HEK293T (cell line): ENCODE measurements at regions not wholly inside any gene's neighbourhood (a gene's known extent, or its start where the extent isn't known, plus 50 kb on each side); places are given as distances from the start of the nearest gene placed in this dataset.

Source experiments
- CTCF ChIA-PET: fragments of 350-600 bp; formaldehyde crosslinking; extraction: SDS; loops from one replicate; lab custom pipeline; 2021; ENCODE audit warnings: antibody characterized with exemption, inconsistent platforms; lab: Yijun Ruan, JAX
- POLR2A ChIA-PET: fragments of 350-600 bp; formaldehyde crosslinking; extraction: SDS; loops from one replicate; lab custom pipeline; 2020; ENCODE audit warnings: antibody characterized with exemption, inconsistent platforms; lab: Yijun Ruan, JAX
- DNase-seq: peaks from one replicate; pipeline ENCODE4 v3.0.0; 2012; ENCODE audit warnings: mixed read lengths; ENCODE audit errors: extremely low spot score
- ARNT ChIP-seq: fragments of 450-650 bp; IDR thresholded peaks from 2 replicates; pipeline ENCODE4 v1.6.1; 2017; ENCODE audit warnings: mild to moderate bottlenecking
- BHLHE40 ChIP-seq: fragments of 450-650 bp; IDR thresholded peaks from 2 replicates; pipeline ENCODE4 v1.6.1; 2016; ENCODE audit warnings: mild to moderate bottlenecking, moderate library complexity, borderline replicate concordance
- CTBP1 ChIP-seq: fragments of 450-650 bp; IDR thresholded peaks from 2 replicates; pipeline ENCODE4 v1.6.1; 2016; ENCODE audit warnings: borderline replicate concordance
- ELF4 ChIP-seq: fragments of 450-650 bp; IDR thresholded peaks from 2 replicates; pipeline ENCODE4 v1.6.1; 2017; ENCODE audit warnings: antibody characterized with exemption
- FOXA1 ChIP-seq: fragments of 450-650 bp; IDR thresholded peaks from 2 replicates; pipeline ENCODE4 v1.6.1; 2016; ENCODE audit warnings: mild to moderate bottlenecking
- FOXK2 ChIP-seq: fragments of 450-650 bp; IDR thresholded peaks from 2 replicates; pipeline ENCODE4 v1.6.1; 2016; ENCODE audit warnings: mild to moderate bottlenecking
- FOXM1 ChIP-seq: fragments of 450-650 bp; IDR thresholded peaks from 2 replicates; pipeline ENCODE4 v1.6.1; 2017; ENCODE audit warnings: mild to moderate bottlenecking, borderline replicate concordance
- HDGF ChIP-seq: fragments of 450-650 bp; IDR thresholded peaks from 2 replicates; pipeline ENCODE4 v1.6.1; 2017; ENCODE audit warnings: antibody characterized with exemption, borderline replicate concordance
- L3MBTL2 ChIP-seq: fragments of 450-650 bp; conservative IDR thresholded peaks from 2 replicates; pipeline ENCODE4 v1.6.1; 2016; ENCODE audit warnings: mild to moderate bottlenecking
- LEF1 ChIP-seq: fragments of 450-650 bp; IDR thresholded peaks from 2 replicates; pipeline ENCODE4 v1.6.1; 2017; ENCODE audit warnings: mild to moderate bottlenecking, borderline replicate concordance
- NFRKB ChIP-seq: fragments of 450-650 bp; IDR thresholded peaks from 2 replicates; pipeline ENCODE4 v1.6.1; 2016; ENCODE audit warnings: mild to moderate bottlenecking, moderate library complexity
- PKNOX1 ChIP-seq: fragments of 450-650 bp; IDR thresholded peaks from 2 replicates; pipeline ENCODE4 v1.6.1; 2016
- SP1 ChIP-seq: fragments of 450-650 bp; IDR thresholded peaks from 2 replicates; pipeline ENCODE4 v1.6.1; 2017
- SUZ12 ChIP-seq: fragments of 450-650 bp; IDR thresholded peaks from 2 replicates; pipeline ENCODE4 v1.6.1; 2016; ENCODE audit warnings: mild to moderate bottlenecking
- TARDBP ChIP-seq: fragments of 450-650 bp; IDR thresholded peaks from 2 replicates; pipeline ENCODE4 v1.6.1; 2016
- ZNF384 ChIP-seq: fragments of 450-650 bp; IDR thresholded peaks from 2 replicates; pipeline ENCODE4 v1.6.1; 2016

- POLR2A ChIA-PET: no interaction called here
- TF ChIP-seq PKNOX1: no peak
- TF ChIP-seq FOXM1: no peak
- DNase-seq: no peak
- CTCF ChIA-PET: no interaction called here
Measured at GRCh38 chr12:113758165-113758924, 207.8 kb downstream of the RBM19 start.

DNA sequence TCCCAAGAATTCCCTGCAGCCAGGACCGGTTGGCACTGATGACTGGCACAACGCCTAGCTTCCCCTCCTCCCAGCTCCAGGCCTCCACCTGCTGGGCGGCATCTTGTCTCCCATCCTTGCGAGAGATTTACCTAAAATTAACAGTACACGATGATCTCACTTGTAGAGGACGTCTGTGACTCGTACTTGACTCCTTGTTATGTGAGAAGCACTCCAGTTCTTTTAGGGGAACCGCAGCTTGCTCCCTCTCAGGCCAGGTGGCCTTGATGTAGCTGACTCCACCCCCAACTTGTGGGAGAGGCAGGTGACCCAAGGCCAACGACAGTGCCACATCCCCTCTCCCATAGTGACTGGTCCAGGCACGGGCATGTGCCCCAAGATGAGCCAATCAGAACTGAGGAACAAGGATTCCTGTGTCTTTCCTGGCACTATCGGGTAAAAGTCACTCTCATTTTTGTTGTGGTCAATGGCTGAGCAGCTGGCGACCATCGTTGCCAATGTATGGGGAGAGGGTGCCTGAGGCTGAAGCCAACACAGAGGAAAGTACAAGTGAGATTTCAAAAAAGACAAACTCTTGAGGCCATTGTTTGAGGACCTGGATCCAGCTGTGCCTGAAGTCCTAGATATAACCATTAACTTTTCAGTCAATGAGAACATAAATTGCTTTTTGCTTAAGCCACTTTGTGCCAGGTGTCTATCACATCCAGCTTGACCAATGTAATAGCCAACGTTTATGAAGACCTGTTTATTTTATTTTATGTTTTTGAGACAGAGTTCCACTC is 208.7 kb downstream of the RBM19 start:
- CTCF ChIA-PET: no interaction called here
- POLR2A ChIA-PET: no interaction called here
- TF ChIP-seq L3MBTL2: no peak
- no peak for TF ChIP-seq NFRKB
- TF ChIP-seq ZNF384: no peak
- no peak for TF ChIP-seq SUZ12
- no peak for TF ChIP-seq LEF1
- no peak for TF ChIP-seq FOXA1
- TF ChIP-seq TARDBP: no peak
- no peak for TF ChIP-seq FOXK2
- TF ChIP-seq ARNT: no peak
- no peak for DNase-seq

- ChIA-PET CTCF (no interaction called here), POLR2A (no interaction called here)
- DNase-seq: no peak
- TF ChIP-seq ZNF384: no peak
- TF ChIP-seq LEF1: no peak
- no peak for TF ChIP-seq TARDBP
- TF ChIP-seq SUZ12: no peak
- TF ChIP-seq L3MBTL2: no peak
- TF ChIP-seq FOXA1: no peak
- TF ChIP-seq ELF4: no peak
- no peak for TF ChIP-seq ARNT
- no peak for TF ChIP-seq SP1
- TF ChIP-seq NFRKB: no peak
- TF ChIP-seq FOXM1: no peak
- no peak for TF ChIP-seq HDGF
- no peak for TF ChIP-seq BHLHE40
- TF ChIP-seq FOXK2: no peak
- no peak for TF ChIP-seq CTBP1
- TF ChIP-seq PKNOX1: no peak
Measured at GRCh38 chr12:113756609-113757008, 209.5 kb downstream of the RBM19 start.

GRCh38 chr12:113755098-113755497 is 211.0 kb downstream of the RBM19 start:
- no peak for TF ChIP-seq ZNF384
- no peak for TF ChIP-seq TARDBP
- no peak for TF ChIP-seq HDGF
- ChIA-PET POLR2A (no interaction called here), CTCF (no interaction called here)
- no peak for DNase-seq

DNA sequence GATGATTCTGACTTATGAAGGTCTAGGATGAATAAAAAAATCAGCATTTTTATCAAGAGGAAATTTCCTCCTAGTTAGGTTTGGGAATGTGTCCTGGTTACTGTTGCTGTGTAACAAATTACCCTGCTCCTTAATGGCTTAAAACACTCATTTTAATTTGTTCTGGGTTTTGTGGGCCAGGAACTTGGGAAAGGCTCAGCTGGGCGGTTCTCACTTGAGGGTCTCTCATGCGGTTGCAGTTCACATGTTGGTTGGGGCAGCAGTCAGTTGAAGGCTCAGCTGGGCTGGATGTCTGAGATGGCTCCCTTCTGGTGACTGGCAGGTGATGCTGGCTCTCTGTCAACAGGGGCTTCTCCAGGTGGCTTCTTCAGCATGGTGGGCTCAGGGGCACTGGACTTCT is 214.6 kb downstream of the RBM19 start:
- no peak for DNase-seq
- ChIA-PET POLR2A (no interaction called here), CTCF (no interaction called here)
- TF ChIP-seq LEF1: no peak
- no peak for TF ChIP-seq ZNF384
- no peak for TF ChIP-seq SP1
- TF ChIP-seq PKNOX1: no peak
- TF ChIP-seq FOXM1: no peak
- no peak for TF ChIP-seq TARDBP

DNA sequence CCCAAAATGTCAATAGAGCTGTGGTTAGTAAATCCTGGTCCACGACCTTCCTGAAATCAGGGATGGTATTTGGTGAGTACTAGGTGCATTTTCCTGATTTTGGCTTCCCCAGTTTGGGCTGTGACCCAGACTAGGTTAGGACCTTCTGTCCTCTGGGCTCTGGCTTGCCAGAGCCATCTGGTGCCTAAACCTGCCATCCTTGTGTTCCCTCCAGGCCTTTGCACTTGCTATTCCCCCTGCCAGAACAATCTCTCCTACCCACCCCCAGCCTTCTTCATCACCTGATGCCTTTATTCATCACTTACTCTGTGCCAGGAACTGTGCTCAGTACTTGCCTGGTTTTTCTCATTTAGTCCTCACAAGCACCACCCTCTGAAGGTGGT is 216.7 kb downstream of the RBM19 start:
- POLR2A ChIA-PET: no interaction called here
- CTCF ChIA-PET: interaction anchor here (0.7 kb wide), 1 partner anchor 266 kb away, joined by 3 read pairs; no protein-coding TSS in a partner anchor
- no peak for TF ChIP-seq BHLHE40
- no peak for DNase-seq

DNA sequence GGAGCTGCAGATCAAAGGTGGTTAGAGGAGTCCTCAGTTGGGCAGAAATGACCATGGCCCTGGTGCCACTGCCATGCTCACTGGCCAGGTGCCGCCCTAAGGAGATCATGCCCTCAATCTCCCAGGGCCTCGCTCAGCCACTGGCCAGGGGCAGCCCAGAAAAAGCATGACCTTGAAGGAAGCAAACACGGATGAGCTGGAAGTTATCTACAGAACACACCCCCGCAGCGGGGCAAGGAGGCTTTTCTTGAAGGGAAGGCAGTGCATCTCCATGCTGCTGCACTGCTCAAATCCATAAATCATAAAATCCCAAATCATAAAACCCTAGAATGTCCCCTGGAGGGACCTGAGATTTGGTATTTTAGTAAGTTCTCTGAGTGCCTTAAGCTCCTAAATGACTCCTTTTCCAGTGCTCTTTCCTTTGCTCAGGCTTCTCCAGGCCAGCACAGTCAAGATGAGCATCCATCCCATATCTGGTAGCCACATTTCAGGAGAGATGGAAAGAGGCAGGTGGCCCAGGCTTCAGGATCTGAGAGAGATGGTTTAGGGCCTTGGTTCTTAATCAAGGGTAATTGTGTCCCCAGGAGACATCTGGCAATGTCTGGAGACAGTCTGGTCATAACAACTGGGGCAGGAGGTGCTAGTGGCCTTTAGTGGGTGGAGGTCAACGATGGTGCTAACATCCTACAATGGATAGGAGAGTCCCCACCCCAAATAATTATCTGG is 217.3 kb downstream of the RBM19 start:
- ChIA-PET POLR2A (no interaction called here), CTCF (interaction anchor here (0.7 kb wide), 1 partner anchor 266 kb away, joined by 3 read pairs; no protein-coding TSS in a partner anchor)
- TF ChIP-seq ELF4 (no peak), LEF1 (no peak)
- DNase-seq: no peak
